ENCODE measurements at regions not wholly inside any gene's neighbourhood (a gene's known extent, or its start where the extent isn't known, plus 50 kb on each side); places are given as distances from the start of the nearest gene placed in this dataset.

DNA sequence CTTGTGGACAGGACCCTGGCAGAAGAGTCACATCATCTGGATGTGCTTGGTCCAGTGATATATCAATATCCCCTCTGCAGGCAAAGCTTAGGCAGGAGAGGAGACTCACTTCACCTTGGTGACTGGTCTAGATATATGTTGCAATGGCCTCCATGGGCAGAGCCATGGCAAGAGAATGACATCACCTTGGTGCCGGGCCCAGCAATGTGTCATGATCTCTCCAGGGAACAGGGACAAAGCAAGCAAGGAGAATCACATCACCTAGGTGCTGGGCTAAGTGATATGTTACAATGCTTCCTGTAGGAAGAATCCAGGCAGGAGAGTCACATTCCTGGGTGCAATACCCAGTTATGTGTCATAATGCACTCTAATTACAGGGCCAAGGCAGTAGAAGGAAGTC is 2106.2 kb downstream of the TP53TG3F start:
- TF ChIP-seq FEZF1 (tag by site-specific recombination; IDR thresholded peaks at IDR 0.05) (no peak), ZNF530 (tag by site-specific recombination; IDR thresholded peaks at IDR 0.05; ENCODE audit: low read depth) (no peak)
- TF ChIP-seq, protein P1, sequence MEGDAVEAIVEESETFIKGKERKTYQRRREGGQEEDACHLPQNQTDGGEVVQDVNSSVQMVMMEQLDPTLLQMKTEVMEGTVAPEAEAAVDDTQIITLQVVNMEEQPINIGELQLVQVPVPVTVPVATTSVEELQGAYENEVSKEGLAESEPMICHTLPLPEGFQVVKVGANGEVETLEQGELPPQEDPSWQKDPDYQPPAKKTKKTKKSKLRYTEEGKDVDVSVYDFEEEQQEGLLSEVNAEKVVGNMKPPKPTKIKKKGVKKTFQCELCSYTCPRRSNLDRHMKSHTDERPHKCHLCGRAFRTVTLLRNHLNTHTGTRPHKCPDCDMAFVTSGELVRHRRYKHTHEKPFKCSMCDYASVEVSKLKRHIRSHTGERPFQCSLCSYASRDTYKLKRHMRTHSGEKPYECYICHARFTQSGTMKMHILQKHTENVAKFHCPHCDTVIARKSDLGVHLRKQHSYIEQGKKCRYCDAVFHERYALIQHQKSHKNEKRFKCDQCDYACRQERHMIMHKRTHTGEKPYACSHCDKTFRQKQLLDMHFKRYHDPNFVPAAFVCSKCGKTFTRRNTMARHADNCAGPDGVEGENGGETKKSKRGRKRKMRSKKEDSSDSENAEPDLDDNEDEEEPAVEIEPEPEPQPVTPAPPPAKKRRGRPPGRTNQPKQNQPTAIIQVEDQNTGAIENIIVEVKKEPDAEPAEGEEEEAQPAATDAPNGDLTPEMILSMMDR (tag by site-specific recombination; IDR thresholded peaks at IDR 0.05): no peak
